D721Med (cell line): ENCODE measurements at regions not wholly inside any gene's neighbourhood (a gene's known extent, or its start where the extent isn't known, plus 50 kb on each side); places are given as distances from the start of the nearest gene placed in this dataset.

Experiments
- DNase-seq: peaks from one replicate; pipeline ENCODE4 v3.0.0; 2011; ENCODE audit warnings: low spot score; ENCODE audit not compliant: insufficient read length
- FAIRE-seq: peaks from 2 replicates; lab custom pipeline; 2011; peaks lifted over from hg19 to GRCh38; lab: Jason Lieb, UNC
- CTCF ChIP-seq: IDR thresholded peaks from 2 replicates; pipeline ENCODE4 v1.5.1; 2012; ENCODE audit warnings: mild to moderate bottlenecking, control low read depth; ENCODE audit not compliant: insufficient read depth; ENCODE audit errors: missing control alignments

DNA sequence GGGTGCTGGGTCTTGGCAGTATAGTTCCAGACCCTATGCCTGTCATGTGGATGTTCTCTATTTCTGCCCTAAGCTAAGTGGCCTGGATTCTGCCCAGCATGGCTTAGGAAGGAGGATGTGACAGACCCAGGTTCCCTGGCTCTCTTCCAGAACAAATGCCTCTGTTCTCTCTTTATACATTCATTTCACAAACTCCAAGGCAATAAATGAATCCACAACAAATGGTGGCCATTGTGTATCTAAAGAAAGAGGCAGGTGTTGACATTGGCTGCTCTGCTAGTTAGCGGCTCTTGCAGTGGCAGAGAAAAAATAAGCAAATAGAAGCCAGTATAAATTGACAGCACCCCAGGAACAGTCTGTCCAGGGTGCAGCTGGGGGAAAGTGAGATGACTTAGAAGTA lies 298.6 kb downstream of the SUCLG1 start:
- no peak for FAIRE-seq
- no peak for TF ChIP-seq CTCF
- no peak for DNase-seq

DNA sequence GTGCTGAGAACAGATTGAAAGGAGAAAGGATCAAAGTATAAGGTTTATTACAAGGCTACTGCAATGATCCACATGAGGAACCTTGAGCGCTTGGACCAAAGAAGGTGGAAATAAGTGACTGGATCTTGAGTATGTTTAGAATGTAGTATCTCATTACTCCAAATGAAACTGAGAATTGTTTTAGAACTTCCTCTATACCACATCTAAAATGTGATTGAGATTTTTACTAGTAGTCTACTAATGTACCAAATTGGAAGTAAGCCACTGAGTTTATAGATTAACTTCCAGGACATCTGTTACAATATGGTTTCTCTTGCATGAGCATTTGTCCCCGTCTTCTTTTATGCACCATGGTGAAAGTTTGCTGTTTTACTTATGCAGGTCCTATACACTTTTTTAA lies 300.5 kb downstream of the SUCLG1 start:
- no peak for TF ChIP-seq CTCF
- DNase-seq (no peak), FAIRE-seq (no peak)

DNA sequence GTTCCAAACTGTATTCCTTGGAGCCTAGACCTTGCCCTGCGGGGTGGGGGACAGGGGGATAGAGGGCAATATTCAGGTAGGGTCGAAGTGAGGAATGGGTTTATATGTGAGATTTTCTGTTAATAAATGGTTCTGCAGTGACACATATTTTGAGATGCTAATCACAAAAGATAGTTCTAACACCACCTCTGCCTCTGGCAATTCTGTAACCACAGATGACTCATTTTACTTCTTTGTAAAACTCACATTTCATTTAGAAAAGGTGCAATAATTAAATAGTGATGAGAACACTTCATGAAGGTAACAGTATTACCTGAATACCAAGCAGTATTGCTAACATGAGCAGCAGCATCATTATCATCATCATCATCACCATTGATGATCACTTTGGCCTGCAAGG lies 306.6 kb downstream of the SUCLG1 start:
- no peak for DNase-seq

DNA sequence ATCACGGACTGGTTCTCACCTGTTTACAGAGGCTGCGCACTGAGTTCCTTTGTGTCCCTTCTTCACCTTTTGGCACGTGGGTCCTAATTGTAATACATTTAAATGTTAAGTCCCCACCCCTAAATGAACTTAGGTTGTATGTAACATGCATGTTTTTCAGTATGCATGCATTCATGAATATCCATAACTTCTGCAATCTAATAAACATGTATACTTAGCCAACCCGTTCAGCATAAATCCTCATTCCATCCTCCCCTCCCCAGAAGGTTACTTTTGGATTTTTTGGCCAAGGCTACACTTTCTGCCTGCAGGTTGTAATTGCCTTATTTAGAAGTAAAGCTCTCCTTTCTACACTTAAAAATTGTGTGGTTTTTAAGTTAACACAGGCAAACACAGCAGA lies 314.7 kb downstream of the SUCLG1 start:
- no peak for FAIRE-seq
- no peak for DNase-seq
- no peak for TF ChIP-seq CTCF

More for the DNA sequence above, 306.6 kb downstream of the SUCLG1 start:
- no peak for TF ChIP-seq CTCF
- FAIRE-seq: no peak

DNA sequence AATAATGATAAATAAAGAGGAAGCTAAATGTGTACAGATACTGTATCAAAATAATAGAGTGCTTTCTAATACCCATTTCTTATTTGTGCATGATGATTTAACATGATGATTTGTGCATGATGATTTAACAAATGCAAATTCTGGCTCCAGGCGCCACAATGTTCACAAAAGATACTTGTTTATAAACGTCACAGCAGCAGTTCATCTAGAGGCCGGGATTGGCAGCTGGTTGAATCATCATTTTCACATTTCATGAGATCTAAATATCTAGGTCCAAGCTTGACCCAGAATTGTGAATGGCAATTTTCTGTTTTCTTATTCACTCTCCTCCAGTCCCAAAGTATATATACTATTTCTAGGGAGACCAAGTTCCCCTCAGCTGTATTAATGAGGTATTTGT lies 322.0 kb downstream of the SUCLG1 start:
- FAIRE-seq (no peak), DNase-seq (no peak)
- no peak for TF ChIP-seq CTCF

DNA sequence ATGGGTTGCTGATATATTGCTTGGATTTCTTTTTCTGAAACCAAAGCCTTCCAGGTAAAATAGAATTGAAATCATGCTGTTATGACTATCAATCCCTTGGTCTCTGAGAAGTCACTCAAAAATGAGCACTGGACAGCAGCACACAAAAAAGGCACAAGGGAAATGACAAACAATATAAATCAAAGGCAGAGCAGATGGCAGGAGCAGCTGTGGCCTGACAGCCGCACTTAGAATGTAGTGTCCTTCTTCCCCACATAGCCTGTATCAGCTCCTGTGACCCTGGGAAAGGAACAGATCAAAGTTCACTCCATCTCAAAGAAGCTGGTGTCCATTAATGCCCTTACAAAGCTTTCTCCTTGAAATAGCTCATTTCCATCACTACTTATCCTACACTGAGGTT lies 326.7 kb downstream of the SUCLG1 start:
- no peak for DNase-seq
- TF ChIP-seq CTCF: no peak
- FAIRE-seq: no peak

GRCh38 chr2:84131278-84131830 lies 327.7 kb downstream of the SUCLG1 start:
- FAIRE-seq (no peak), DNase-seq (no peak)
- TF ChIP-seq CTCF: no peak
